ENCODE measurements at regions not wholly inside any gene's neighbourhood (a gene's known extent, or its start where the extent isn't known, plus 50 kb on each side); places are given as distances from the start of the nearest gene placed in this dataset.

- in situ Hi-C loops (cut with MboI; ENCODE audit: low sequenced_read_pairs) (no loop called here), intact Hi-C loops (cut with micrococcal nuclease) (no loop called here), dilution Hi-C loops (cut with HindIII; ENCODE audit: low sequenced_read_pairs, unreplicated experiment) (no loop called here)
- Histone ChIP-seq H2BK120ac (ENCODE audit: low read depth, low read length) (no peak overlapping the region), H3K4me1 (ENCODE audit: control insufficient read depth, insufficient read depth, low read length) (peaks cover 4% of the 10 kb centered on the region; the same call in 1 of the 2 replicates), H3K14ac (replicated peaks; ENCODE audit: low read depth, low read length) (no peak overlapping the region), H2AFZ (replicated peaks; ENCODE audit: low read length, poor library complexity) (no peak overlapping the region), H3K4me2 (ENCODE audit: low read depth, low read length) (no peak overlapping the region), H3K9me1 (ENCODE audit: insufficient read depth, low read length) (peaks cover 3% of the 10 kb centered on the region; the same call in 1 of the 2 replicates), H3K27ac (ENCODE audit: insufficient read depth, low read length) (no peak overlapping the region), H3K23ac (ENCODE audit: low read depth, low read length) (no peak overlapping the region), H2BK5ac (ENCODE audit: low read depth, low read length, poor library complexity, severe bottlenecking) (no peak overlapping the region), H2AK9ac (replicated peaks; ENCODE audit: low read depth, low read length, poor library complexity) (no peak overlapping the region), H4K91ac (ENCODE audit: insufficient read depth, low read depth, low read length) (no peak overlapping the region), H3K27me3 (ENCODE audit: control insufficient read depth, insufficient read depth, low read length) (no peaks in the 10 kb centered on the region), H3K36me3 (ENCODE audit: control insufficient read depth, insufficient read depth, low read length) (0 out of 2 replicates have a peak, but pooled peaks cover 1% of the 10 kb centered on the region), H4K20me1 (ENCODE audit: insufficient read depth, low read length) (no peaks in the 10 kb centered on the region), H3K79me1 (ENCODE audit: low read depth in 1 of 2, low read length in 2 of 2) (peaks cover 0 to 4% of the 10 kb centered on the region in 2 experiments; a peak in 1 of 4 replicates), H3K9ac (ENCODE audit: low read depth, low read length) (no peak overlapping the region), H2BK20ac (ENCODE audit: low read depth, low read length) (no peak overlapping the region), H2BK15ac (ENCODE audit: low read depth, low read length) (no peak overlapping the region), H4K5ac (ENCODE audit: low read depth, low read length) (no peak overlapping the region), H3K56ac (ENCODE audit: extremely low read depth, insufficient read depth, low read length) (no peak overlapping the region), H3K9me3 (ENCODE audit: control insufficient read depth, insufficient read depth, low read length) (no peaks in the 10 kb centered on the region), H3K18ac (ENCODE audit: low read depth, low read length) (no peak overlapping the region), H3K4me3 (ENCODE audit: insufficient read depth, low read depth, low read length) (no peak overlapping the region), H2AK5ac (ENCODE audit: low read depth, low read length) (no peak overlapping the region), H3K4ac (ENCODE audit: low read depth, low read length) (no peak overlapping the region), H4K8ac (ENCODE audit: low read depth in 2 of 2, low read length in 2 of 2) (no peak overlapping the region)
- TF ChIP-seq MAZ (IDR thresholded peaks at IDR 0.05; ENCODE audit: borderline replicate concordance, low read depth, low read length) (no peak), ELK1 (IDR thresholded peaks at IDR 0.05; ENCODE audit: borderline replicate concordance, low read depth, low read length) (no peak), SMC3 (IDR thresholded peaks at IDR 0.05; ENCODE audit: low read depth, low read length) (no peak), RCOR1 (IDR thresholded peaks at IDR 0.05; ENCODE audit: insufficient replicate concordance, low read length) (no peak), CHD1 (IDR thresholded peaks at IDR 0.05; ENCODE audit: low read depth, low read length) (no peak), USF2 (IDR thresholded peaks at IDR 0.05; ENCODE audit: low read depth, low read length) (no peak), CEBPB (IDR thresholded peaks at IDR 0.05; ENCODE audit: low read depth, low read length) (no peak)
- ATAC-seq (ENCODE audit: low read depth) (no peak), DNase-seq (no peak)
- BruUV-seq (replicated peaks) = no TSS peak
- POLR2A ChIA-PET (ENCODE audit: unreplicated experiment) = no interaction called here
- WGBS, 2 experiments (ENCODE audit: extremely low coverage in 2 of 2, insufficient read length in 1 of 2) = 100% methylated on average over 1 of the region's 5 CpGs; no CpG with 5 or more reads in 1 of the 2 experiments
- CTCF ChIA-PET = no interaction called here
These were observed 458.8 kb upstream of the SOX5 start for GRCh38 chr12:24408305-24408704.

All from IMR-90 (cell line).